ENCODE measurements at regions not wholly inside any gene's neighbourhood (a gene's known extent, or its start where the extent isn't known, plus 50 kb on each side); places are given as distances from the start of the nearest gene placed in this dataset.

GRCh38 chr22:49569286-49570031 lies 258.2 kb downstream of the BRD1 start:
- no peak overlapping the region for H3K4me3 ChIP-seq
- H3K27me3 ChIP-seq = no peaks in the 10 kb centered on the region
- DNase-seq (peak in 2 of 5 donors; percentile 15 to 54), ATAC-seq (no peak)
- H3K9me3 ChIP-seq = no peaks in the 10 kb centered on the region
- no peaks in the 10 kb centered on the region for H3K4me1 ChIP-seq
- no peaks in the 10 kb centered on the region for H3K36me3 ChIP-seq
- WGBS, 4 donors = 83 to 90% (median 86%) methylated on average over 21 to 37 of the region's 37 CpGs
- TF ChIP-seq CTCF (IDR thresholded peaks at IDR 0.05) (no peak), POLR2A (IDR thresholded peaks at IDR 0.05) (no peak)
- H3K27ac ChIP-seq = no peak overlapping the region
- intact Hi-C loops (cut with DNase I) = no loop called here

GRCh38 chr22:49568751-49569285 lies 258.9 kb downstream of the BRD1 start:
- TF ChIP-seq POLR2A (IDR thresholded peaks at IDR 0.05) (no peak), CTCF (IDR thresholded peaks at IDR 0.05) (no peak)
- Histone ChIP-seq H3K27ac (no peak overlapping the region), H3K4me1 (no peaks in the 10 kb centered on the region), H3K27me3 (no peaks in the 10 kb centered on the region), H3K9me3 (no peaks in the 10 kb centered on the region), H3K4me3 (no peak overlapping the region), H3K36me3 (no peaks in the 10 kb centered on the region)
- 52 to 70% (median 62%) methylated on average over 7 to 14 of the region's 14 CpGs for WGBS, 4 donors
- DNase-seq = peak in 2 of 5 donors; percentile 10 to 51
- intact Hi-C loops (cut with DNase I) = no loop called here
- no peak for ATAC-seq

- intact Hi-C loops (cut with DNase I) = no loop called here
- no peak for DNase-seq
- no peaks in the 10 kb centered on the region for H3K4me1 ChIP-seq
- no peak overlapping the region for H3K4me3 ChIP-seq
- no peak for TF ChIP-seq CTCF (IDR thresholded peaks at IDR 0.05)
- TF ChIP-seq POLR2A (IDR thresholded peaks at IDR 0.05) = no peak
- H3K9me3 ChIP-seq = no peaks in the 10 kb centered on the region
- 71 to 80% (median 74%) methylated on average over 19 to 25 of the region's 25 CpGs for WGBS, 4 donors
- no peak overlapping the region for H3K27ac ChIP-seq
- ATAC-seq = no peak
- H3K36me3 ChIP-seq = no peaks in the 10 kb centered on the region
- H3K27me3 ChIP-seq = no peaks in the 10 kb centered on the region
Measured at GRCh38 chr22:49567899-49568750, 259.5 kb downstream of the BRD1 start.

- WGBS, 4 donors = 80 to 84% (median 82%) methylated on average over 9 to 13 of the region's 13 CpGs
- Histone ChIP-seq H3K27me3 (no peaks in the 10 kb centered on the region), H3K36me3 (no peaks in the 10 kb centered on the region), H3K27ac (no peak overlapping the region), H3K4me3 (no peak overlapping the region), H3K9me3 (no peaks in the 10 kb centered on the region), H3K4me1 (no peaks in the 10 kb centered on the region)
- ATAC-seq (no peak), DNase-seq (no peak)
- intact Hi-C loops (cut with DNase I) = no loop called here
- TF ChIP-seq CTCF (IDR thresholded peaks at IDR 0.05) (no peak), POLR2A (IDR thresholded peaks at IDR 0.05) (no peak)
Measured at GRCh38 chr22:49566693-49567092, 261.0 kb downstream of the BRD1 start.

All from heart left ventricle (tissue), 16 donors.